Hypothalamus (tissue), 51 donors: ENCODE measurements at regions not wholly inside any gene's neighbourhood (a gene's known extent, or its start where the extent isn't known, plus 50 kb on each side); places are given as distances from the start of the nearest gene placed in this dataset.

ENCODE experiments used
- DNase-seq, 51 donors: peaks; one replicate each; lab custom pipeline; 2025; lab: John Stamatoyannopoulos, UW

GRCh38 chr6:139480356-139481165 lies 106.1 kb upstream of the CITED2 start:
- DNase-seq, result no peak

- no peak for DNase-seq
Observed at GRCh38 chr6:139479433-139480222, 105.2 kb upstream of the CITED2 start.

GRCh38 chr6:139475646-139476045 lies 101.2 kb upstream of the CITED2 start:
- no peak for DNase-seq

GRCh38 chr6:139475241-139475640 lies 100.8 kb upstream of the CITED2 start:
- DNase-seq, result no peak

- DNase-seq, result peak in 4 of 51 donors; percentile 1 to 21 (median 8)
Observed at GRCh38 chr6:139474145-139475108, 100.0 kb upstream of the CITED2 start.

- DNase-seq, result no peak
Observed at GRCh38 chr6:139473731-139474130, 99.3 kb upstream of the CITED2 start.

GRCh38 chr6:139473231-139473701 lies 98.8 kb upstream of the CITED2 start:
- peak in 9 of 51 donors; percentile 2 to 35 (median 5) for DNase-seq

GRCh38 chr6:139472351-139473015 lies 98.0 kb upstream of the CITED2 start:
- DNase-seq, result no peak

GRCh38 chr6:139470997-139471396 lies 96.5 kb upstream of the CITED2 start:
- no peak for DNase-seq

- DNase-seq, result no peak
Observed at GRCh38 chr6:139468178-139468819, 93.9 kb upstream of the CITED2 start.

GRCh38 chr6:139457476-139457875 lies 83.0 kb upstream of the CITED2 start:
- no peak for DNase-seq

- DNase-seq, result no peak
Observed at GRCh38 chr6:139452148-139452876, 77.9 kb upstream of the CITED2 start.

GRCh38 chr6:139449611-139450000 lies 75.2 kb upstream of the CITED2 start:
- DNase-seq, result no peak

- no peak for DNase-seq
Observed at GRCh38 chr6:139448998-139449610, 74.7 kb upstream of the CITED2 start.

- no peak for DNase-seq
Observed at GRCh38 chr6:139448051-139448649, 73.7 kb upstream of the CITED2 start.

GRCh38 chr6:139447656-139447975 lies 73.2 kb upstream of the CITED2 start:
- no peak for DNase-seq

GRCh38 chr6:139446768-139447655 lies 72.6 kb upstream of the CITED2 start:
- no peak for DNase-seq
